NCI-H524 (cell line): ENCODE measurements at regions not wholly inside any gene's neighbourhood (a gene's known extent, or its start where the extent isn't known, plus 50 kb on each side); places are given as distances from the start of the nearest gene placed in this dataset.

ENCODE experiments used
- DNase-seq, 2 experiments: peaks; one replicate each; lab custom pipeline; 2025; lab: John Stamatoyannopoulos, UW

DNA sequence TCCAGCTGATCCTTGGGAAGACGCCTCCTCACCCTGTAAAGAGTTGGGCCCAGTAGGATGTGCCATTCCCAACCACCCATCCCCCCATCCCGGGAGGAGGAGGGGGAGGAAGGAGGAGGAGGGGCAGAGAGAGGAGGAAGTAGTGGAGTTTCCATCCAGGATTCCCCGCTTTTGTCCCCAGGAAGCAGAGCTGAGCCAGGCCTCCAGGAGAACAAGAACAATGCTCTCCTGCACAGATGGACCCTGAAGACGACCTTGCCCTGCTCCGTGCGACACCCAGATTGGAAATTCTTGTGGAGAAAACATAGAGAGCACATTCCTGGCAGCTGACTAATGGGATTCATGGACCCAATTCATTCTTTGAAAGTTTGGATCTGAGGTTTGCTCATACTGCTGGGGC, 132.3 kb upstream of the CRY1 start:
- DNase-seq: no peak

DNA sequence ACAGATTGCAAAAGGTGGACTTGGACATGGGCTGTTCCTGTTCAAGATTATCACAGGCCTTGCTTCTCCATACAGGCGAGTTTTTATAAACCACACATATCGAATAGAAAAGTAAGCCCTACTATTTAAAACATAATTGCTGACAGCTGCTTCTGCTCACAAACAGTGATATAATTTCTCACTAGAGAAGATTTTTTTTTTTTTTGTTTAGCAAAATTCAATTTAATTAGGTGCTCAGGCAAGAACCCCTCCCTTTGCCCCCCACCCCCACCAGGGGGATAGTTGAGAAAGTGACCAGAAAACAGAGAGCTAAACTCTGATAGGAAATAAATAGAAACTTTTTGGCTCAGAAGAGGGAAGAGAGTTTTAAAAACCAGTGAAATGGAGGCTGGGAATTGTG, 132.8 kb upstream of the CRY1 start:
- no peak for DNase-seq

- DNase-seq: no peak
Observed at GRCh38 chr12:107228076-107228475, 134.7 kb upstream of the CRY1 start.

DNA sequence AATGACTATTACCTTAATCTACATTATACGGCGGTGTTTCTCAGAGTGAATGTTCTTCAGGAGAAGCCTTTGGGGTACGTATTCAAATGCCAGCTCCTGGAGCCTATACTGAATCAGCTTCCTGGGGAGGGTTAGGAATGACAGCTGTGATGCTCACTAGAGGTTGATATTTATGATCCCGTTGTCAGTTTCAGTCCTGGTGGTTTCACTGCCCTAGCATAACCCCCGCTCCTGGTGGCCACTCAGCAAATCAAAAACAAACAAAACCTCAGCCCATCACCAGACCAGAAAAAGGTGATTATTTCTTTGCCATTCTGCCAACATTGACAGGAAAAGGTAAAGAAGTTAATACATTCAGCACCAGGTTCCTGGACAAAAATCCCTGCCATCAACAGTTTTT, 136.5 kb upstream of the CRY1 start:
- DNase-seq: no peak

- no peak for DNase-seq
Observed at GRCh38 chr12:107231303-107231702, 138.0 kb upstream of the CRY1 start.

DNA sequence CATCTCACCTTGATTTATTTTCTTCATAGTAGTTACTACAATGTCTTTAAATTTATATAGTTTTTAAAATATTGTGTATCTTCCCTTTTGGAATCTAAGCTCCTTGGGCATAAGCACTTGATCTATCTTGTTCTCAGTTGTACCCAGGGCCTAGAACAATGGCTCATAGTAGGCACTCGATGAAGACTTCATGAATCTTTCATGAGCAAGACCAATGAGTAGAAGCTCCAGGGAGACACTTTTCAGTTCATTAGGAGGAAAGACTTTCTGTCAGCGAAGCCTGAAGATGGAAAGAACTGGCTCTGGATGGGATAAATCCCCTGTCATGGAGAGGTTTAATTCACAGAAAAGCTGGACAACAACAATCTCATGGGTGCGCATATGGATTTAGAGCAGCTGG, 140.2 kb upstream of the CRY1 start:
- DNase-seq: no peak

DNA sequence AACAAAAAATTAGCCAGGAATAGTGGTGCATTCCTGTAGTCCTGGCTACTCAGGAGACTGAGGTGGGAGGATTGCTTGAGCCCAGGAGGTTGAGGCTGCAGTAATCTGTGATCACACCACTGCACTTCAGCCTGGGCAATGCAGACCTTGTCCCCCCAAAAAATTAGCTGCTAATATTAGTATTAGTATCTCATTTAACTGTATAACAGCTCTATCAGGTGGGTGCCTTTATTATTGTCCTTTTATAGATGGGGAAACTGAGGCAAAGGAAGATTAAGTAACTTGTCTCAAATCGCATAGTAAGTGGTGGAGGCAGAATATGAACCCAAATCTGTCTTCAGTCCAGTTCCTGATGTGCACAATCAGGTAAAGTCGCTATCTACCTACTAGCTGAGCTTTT, 142.3 kb upstream of the CRY1 start:
- DNase-seq: no peak

- DNase-seq: no peak
Observed at GRCh38 chr12:107236824-107237511, 143.6 kb upstream of the CRY1 start.

- DNase-seq: no peak
Observed at GRCh38 chr12:107238296-107238695, 144.9 kb upstream of the CRY1 start.

GRCh38 chr12:107241411-107241810, 148.1 kb upstream of the CRY1 start:
- DNase-seq: no peak

DNA sequence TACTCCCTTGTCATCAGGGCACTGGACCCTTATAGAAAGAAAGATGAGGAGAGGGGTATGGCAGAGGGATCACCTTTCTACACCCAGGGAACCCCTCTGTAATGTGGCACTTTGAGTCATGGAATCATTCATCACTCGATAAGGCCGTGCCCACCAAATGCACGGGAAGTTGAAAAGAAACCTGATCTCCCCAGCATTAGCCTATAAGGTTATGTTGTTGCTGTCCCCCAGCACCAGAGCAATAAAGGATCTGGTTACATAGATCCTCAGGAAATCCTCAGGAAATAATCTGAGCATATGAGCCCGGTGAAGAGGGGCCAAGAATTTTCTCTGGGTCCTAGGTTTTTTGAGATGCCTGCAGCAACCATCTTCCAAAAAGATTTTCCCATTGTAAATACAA, 148.8 kb upstream of the CRY1 start:
- peak; percentile 11 to 79 for DNase-seq

- peak in 1 of 2 experiments; percentile 63 for DNase-seq
Observed at GRCh38 chr12:107243341-107243740, 150.0 kb upstream of the CRY1 start.

DNA sequence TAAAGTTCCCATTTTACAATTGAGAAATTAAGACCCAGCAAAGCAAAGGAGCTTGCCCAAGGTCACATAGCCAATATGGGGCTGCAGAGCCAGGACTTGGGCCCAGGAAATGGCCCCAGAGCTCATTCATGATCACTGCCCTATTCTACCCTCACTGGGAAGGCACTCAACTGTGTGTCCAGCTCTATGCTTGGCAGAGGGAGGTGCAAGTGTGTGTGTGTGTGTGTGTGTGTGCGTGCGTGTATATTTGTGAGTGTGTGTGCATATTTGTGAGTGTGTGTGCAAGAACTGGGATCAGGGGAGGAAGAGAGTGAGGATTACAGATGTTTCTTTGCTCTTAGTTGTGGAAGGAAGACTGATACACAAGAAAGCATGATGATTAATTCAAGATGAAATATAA, 151.2 kb upstream of the CRY1 start:
- no peak for DNase-seq

DNA sequence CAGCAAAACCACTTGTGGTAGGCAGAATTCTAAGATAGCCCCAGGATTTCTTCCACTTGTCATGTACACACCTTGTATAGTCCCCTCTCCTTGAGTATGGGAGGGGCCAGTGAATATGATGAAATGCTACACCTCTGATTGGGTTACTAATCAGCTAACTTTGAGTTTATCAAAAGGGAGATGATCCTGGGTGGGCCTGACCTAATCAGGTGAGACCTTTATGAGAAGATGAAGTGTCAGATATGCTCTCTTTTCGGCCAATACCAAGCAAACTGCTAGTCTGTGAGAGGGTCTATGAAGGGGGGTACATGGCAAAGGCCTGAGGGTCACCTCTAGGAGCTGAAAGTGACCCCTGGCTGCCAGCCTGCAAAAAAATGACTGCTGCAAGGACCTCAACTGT, 154.3 kb upstream of the CRY1 start:
- no peak for DNase-seq

DNA sequence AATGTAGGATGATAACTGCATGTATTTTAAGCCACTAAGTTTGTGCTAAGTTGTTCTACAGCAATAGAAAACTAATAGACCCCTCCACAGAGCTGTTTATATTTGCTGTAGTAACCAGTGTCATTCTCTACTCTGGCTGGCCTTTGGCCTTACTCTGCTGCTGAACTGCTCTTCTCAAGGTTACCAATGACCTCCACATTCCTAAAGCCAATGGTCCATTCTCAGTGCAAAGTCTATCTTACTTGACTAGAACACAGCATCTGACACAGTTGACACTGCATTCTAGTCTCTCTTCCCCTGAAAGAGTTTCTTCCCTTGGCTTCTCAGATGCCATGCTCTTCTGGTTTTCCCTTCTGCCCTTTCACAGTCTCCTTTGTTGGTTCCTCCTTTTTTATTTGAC, 154.8 kb upstream of the CRY1 start:
- no peak for DNase-seq

DNA sequence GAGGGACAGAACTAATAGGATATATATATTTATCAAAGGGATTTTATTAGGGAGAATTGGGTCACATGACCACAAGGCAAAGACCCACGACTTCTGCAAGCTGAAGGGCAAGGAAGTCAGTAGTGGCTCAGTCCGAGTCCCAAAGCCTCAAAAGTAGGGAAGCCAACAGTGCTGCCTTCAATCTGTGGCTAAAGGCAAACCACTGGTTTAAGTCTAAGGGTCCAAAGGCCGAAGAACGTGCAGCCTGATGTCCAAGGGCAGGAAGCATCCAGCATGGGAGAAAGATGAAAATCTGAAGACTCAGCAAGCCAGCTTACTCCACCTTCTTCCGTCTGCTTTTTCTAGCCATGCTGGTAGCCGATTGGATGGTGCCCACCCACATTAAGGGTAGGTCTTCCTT, 157.9 kb upstream of the CRY1 start:
- DNase-seq: no peak

DNA sequence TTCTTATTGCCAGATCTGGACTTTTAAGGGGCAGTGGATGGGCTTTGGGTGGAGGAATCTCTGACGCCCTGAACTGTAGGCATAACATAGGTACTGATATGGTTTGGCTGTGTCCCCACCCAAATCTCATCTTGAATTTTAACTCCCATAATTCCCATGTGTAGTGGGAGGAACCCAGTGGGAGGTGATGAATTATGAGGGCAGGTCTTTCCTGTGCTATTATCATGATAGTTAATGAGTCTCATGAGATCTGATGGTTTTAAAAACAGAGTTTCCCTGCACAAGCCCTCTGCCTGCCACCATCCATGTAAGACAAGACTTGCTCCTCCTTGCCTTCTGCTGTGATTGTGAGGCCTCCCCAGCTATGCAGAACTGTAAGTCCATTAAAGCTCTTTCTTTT, 160.0 kb upstream of the CRY1 start:
- no peak for DNase-seq

- no peak for DNase-seq
Observed at GRCh38 chr12:107254258-107254856, 161.0 kb upstream of the CRY1 start.

GRCh38 chr12:107258780-107259179, 165.4 kb upstream of the CRY1 start:
- no peak for DNase-seq

DNA sequence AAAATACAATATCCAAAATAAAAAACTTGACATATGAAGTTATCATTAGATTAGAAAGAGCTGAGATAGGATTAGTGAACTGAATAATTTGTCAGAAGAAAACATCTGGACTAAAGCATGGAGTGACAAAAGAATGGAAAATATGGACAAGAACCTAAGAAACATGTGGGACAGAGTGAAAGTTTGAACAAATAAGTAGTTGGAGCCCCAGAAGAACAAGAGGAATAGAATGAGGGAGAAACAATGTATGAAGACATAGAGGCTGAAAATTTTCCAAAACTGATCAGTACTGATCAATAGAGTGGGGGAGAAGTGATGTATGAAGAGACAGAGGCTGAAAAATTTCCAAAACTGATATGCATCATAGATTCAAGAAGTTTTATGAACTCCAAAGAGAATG, 170.6 kb upstream of the CRY1 start:
- no peak for DNase-seq

GRCh38 chr12:107264667-107265066, 171.3 kb upstream of the CRY1 start:
- no peak for DNase-seq

GRCh38 chr12:107267604-107268003, 174.3 kb upstream of the CRY1 start:
- no peak for DNase-seq

DNA sequence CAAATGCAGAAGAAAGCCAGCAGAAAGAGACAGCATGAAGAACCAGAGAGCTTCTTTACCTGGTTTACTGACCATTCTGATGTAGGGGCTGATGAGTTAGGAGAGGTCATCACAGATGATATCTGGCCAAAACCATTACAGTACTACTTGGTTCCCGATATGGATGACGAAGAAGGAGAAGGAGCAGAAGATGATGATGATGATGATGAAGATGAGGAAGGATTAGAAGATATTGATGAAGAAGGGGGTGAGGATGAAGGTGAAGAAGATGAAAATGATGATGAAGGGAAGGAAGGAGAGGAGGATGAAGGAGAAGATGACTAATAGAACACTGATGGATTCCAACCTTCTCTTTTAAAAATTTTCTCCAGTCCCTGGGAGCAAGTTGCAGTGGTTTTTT, 178.2 kb upstream of the CRY1 start:
- DNase-seq: no peak

DNA sequence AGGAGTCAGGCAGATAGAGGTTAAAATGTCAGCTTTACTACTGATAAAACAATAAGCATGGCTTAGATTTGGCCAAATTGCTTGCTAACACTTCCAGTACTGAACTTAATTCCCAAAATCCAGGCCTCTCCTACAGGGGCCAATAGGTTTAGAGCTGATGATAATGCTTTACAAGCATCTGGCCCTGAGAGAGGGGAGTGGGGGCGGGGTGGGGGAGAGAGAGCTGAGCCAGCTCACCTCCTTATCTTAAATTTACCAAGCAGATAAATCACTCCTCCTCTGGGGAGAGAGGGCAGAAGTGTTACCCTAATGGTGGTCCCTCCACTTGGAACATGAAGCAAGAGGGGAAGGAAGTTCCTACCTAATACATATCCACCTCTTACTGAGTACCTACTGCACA, 182.2 kb upstream of the CRY1 start:
- DNase-seq: peak; percentile 4 to 37
